GM12891 (cell line): ENCODE measurements at regions not wholly inside any gene's neighbourhood (a gene's known extent, or its start where the extent isn't known, plus 50 kb on each side); places are given as distances from the start of the nearest gene placed in this dataset.

Experiments
- PAX5 ChIP-seq: IDR thresholded peaks from 2 replicates; pipeline ENCODE4 v1.6.1; 2011; ENCODE audit warnings: low read length, moderate library complexity, mild to moderate bottlenecking; ENCODE audit not compliant: insufficient read depth, severe bottlenecking
- POLR2A ChIP-seq: IDR thresholded peaks from 2 replicates; pipeline ENCODE4 v1.6.1; 2011; ENCODE audit warnings: low read depth, low read length, control low read depth
- POLR2AphosphoS5 ChIP-seq: IDR thresholded peaks from 2 replicates; pipeline ENCODE4 v1.6.1; 2011; ENCODE audit warnings: low read depth, low read length, control low read depth
- POU2F2 ChIP-seq: IDR thresholded peaks from 2 replicates; pipeline ENCODE4 v1.6.1; 2011; ENCODE audit warnings: low read depth, mild to moderate bottlenecking, control low read depth, low read length, moderate library complexity
- SPI1 ChIP-seq: IDR thresholded peaks from 2 replicates; pipeline ENCODE4 v1.6.1; 2011; ENCODE audit warnings: low read depth, low read length, control low read depth
- TAF1 ChIP-seq: IDR thresholded peaks from 2 replicates; pipeline ENCODE4 v1.6.1; 2011; ENCODE audit warnings: low read depth, low read length, control low read depth

GRCh38 chr22:44628835-44629234 is 73.2 kb upstream of the PRR5 start:
- no peak for TF ChIP-seq POLR2A
- TF ChIP-seq TAF1 = no peak
- no peak for TF ChIP-seq POLR2AphosphoS5
- no peak for TF ChIP-seq SPI1
- no peak for TF ChIP-seq POU2F2
- TF ChIP-seq PAX5 = no peak
